Lung (tissue), 11 donors: ENCODE measurements at regions not wholly inside any gene's neighbourhood (a gene's known extent, or its start where the extent isn't known, plus 50 kb on each side); places are given as distances from the start of the nearest gene placed in this dataset.
A peak's percentile ranks its signal among the peaks of the same experiment; 100 is the strongest.

Experiments
- ATAC-seq: fragments of 200-7000 bp; cut with Tn5 transposase; one replicate; pipeline ENCODE4 v1.9.1; 2020; ENCODE audit warnings: moderate number of reproducible peaks; ENCODE audit not compliant: insufficient read depth, low FRiP score
- DNase-seq, 3 donors: peaks; one replicate each; pipeline ENCODE4 v3.0.0-alpha.2; 2013 to 2017
- H3K27ac ChIP-seq, 2 donors: one replicate each; pipeline ENCODE4 v1.5.1; 2013; ENCODE audit warnings: mild to moderate bottlenecking in 2 of 2, moderate library complexity in 2 of 2, control low read depth in 1 of 2, inconsistent platforms in 1 of 2, low read depth in 1 of 2, low read length in 1 of 2
- H3K27me3 ChIP-seq, 3 donors: one replicate each; pipeline ENCODE4 v1.5.1; 2013; ENCODE audit warnings: low read length in 2 of 3; ENCODE audit not compliant: control insufficient read depth in 3 of 3, insufficient read depth in 3 of 3
- H3K36me3 ChIP-seq, 4 donors: one replicate each; pipeline ENCODE4 v1.5.1; 2013; ENCODE audit warnings: low read length in 4 of 4, mild to moderate bottlenecking in 1 of 4, moderate library complexity in 1 of 4; ENCODE audit not compliant: control insufficient read depth in 4 of 4, insufficient read depth in 4 of 4
- H3K4me1 ChIP-seq, 5 donors: one replicate each; pipeline ENCODE4 v1.5.1; 2013; ENCODE audit warnings: low read length in 5 of 5, mild to moderate bottlenecking in 2 of 5, moderate library complexity in 1 of 5; ENCODE audit not compliant: control insufficient read depth in 5 of 5, insufficient read depth in 5 of 5
- H3K4me3 ChIP-seq: one replicate; pipeline ENCODE4 v1.5.1; 2013; ENCODE audit warnings: mild to moderate bottlenecking, control low read depth, moderate library complexity
- H3K9ac ChIP-seq, 2 donors: one replicate each; pipeline ENCODE4 v1.5.1; 2013; ENCODE audit warnings: low read length in 2 of 2, control low read depth in 1 of 2; ENCODE audit not compliant: insufficient read depth in 1 of 2
- H3K9me3 ChIP-seq, 4 donors: one replicate each; pipeline ENCODE4 v1.5.1; 2013; ENCODE audit warnings: low read length in 3 of 4, mild to moderate bottlenecking in 1 of 4, moderate library complexity in 1 of 4; ENCODE audit not compliant: control insufficient read depth in 4 of 4, insufficient read depth in 3 of 4
- WGBS, 2 donors: extraction: QIAGEN DNeasy Blood & Tissue Kit; methylation state at CpG; one replicate each; pipeline ENCODE4 v1.1.7; 2013; 5-methylcytosine and 5-hydroxymethylcytosine counted together
- TF ChIP-seq, protein P1 (sequence below): IDR thresholded peaks from 2 replicates; pipeline ENCODE4 v1.5.1; 2012; ENCODE audit warnings: mild to moderate bottlenecking; ENCODE audit errors: control extremely low read depth, extremely low read depth
- donor health status: control.
- donor health status: control.
- donor health status: Bipolar disorder and iron deficiency.
- donor health status: healthy.
- donor health status: DM: yes; HTN: yes; CAD: no.

- Histone ChIP-seq H3K27me3 (no peaks in the 10 kb centered on the region), H3K36me3 (no peaks in the 10 kb centered on the region), H3K9ac (no peak overlapping the region), H3K9me3 (no peaks in the 10 kb centered on the region), H3K4me3 (no peak overlapping the region), H3K4me1 (peaks cover 0 to 1% (median 0%) of the 10 kb centered on the region in 5 donors), H3K27ac (no peak overlapping the region)
- TF ChIP-seq, protein P1, sequence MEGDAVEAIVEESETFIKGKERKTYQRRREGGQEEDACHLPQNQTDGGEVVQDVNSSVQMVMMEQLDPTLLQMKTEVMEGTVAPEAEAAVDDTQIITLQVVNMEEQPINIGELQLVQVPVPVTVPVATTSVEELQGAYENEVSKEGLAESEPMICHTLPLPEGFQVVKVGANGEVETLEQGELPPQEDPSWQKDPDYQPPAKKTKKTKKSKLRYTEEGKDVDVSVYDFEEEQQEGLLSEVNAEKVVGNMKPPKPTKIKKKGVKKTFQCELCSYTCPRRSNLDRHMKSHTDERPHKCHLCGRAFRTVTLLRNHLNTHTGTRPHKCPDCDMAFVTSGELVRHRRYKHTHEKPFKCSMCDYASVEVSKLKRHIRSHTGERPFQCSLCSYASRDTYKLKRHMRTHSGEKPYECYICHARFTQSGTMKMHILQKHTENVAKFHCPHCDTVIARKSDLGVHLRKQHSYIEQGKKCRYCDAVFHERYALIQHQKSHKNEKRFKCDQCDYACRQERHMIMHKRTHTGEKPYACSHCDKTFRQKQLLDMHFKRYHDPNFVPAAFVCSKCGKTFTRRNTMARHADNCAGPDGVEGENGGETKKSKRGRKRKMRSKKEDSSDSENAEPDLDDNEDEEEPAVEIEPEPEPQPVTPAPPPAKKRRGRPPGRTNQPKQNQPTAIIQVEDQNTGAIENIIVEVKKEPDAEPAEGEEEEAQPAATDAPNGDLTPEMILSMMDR: no peak
- DNase-seq: no peak
- 60 to 70% methylated on average over 2 of the region's 2 CpGs for WGBS, 2 donors
- ATAC-seq: no peak
Measured at GRCh38 chr6:121956782-121957181, 442.7 kb upstream of the HSF2 start.

DNA sequence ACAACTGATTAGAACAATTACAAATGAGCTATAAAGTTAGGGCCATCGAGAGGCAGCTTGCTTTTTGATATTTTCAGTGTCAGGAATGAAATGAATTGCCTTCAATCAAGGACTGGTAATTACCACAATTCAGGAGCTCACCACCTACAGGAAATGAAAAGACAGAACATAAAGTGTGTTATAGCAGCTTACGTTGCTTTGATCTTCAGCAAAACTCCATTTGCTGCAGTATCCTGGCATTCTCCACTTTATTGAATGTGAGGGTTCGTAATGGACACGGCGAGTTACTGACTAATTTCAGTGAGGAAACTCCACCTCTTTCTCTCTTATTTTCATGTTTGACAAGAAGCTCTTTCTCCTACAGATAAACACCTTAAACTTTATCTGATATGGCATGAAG lies 440.0 kb upstream of the HSF2 start:
- Histone ChIP-seq H3K9ac (no peak overlapping the region), H3K4me1 (no peaks in the 10 kb centered on the region), H3K36me3 (no peaks in the 10 kb centered on the region), H3K9me3 (no peaks in the 10 kb centered on the region), H3K4me3 (no peak overlapping the region), H3K27ac (no peak overlapping the region), H3K27me3 (no peaks in the 10 kb centered on the region)
- DNase-seq (no peak), ATAC-seq (no peak)
- TF ChIP-seq, protein P1: no peak
- 48% methylated on average over 5 of the region's 5 CpGs for WGBS, 2 donors

DNA sequence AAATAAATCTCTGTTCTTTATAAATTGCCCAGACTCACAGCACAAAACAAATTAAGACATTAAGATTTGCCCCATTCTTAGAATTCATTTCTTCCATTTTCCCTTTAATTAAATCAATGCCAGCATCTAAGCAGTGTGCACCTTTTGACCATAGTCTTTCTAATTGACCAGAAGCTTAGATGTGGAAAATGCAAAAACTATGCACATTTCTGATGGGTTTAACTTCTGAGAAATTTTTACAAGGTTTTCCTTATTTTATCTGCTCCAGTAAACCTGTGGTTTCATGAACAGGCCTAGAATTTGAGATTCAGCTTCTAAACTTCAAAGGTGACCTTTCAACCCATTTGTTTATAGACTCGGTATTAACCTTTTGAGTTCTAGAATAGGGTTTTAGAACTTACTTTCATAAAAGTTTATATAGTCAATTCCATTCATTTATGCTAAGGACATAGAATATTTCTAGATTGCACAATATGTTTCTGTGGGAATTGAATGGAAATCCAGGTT lies 437.8 kb upstream of the HSF2 start:
- ATAC-seq: no peak
- Histone ChIP-seq H3K36me3 (no peaks in the 10 kb centered on the region), H3K27ac (no peak overlapping the region), H3K9me3 (no peaks in the 10 kb centered on the region), H3K4me1 (no peaks in the 10 kb centered on the region), H3K27me3 (no peaks in the 10 kb centered on the region), H3K4me3 (no peak overlapping the region), H3K9ac (no peak overlapping the region)
- DNase-seq: no peak
- WGBS, 2 donors: 80 to 89% methylated on average over 1 of the region's 1 CpG
- TF ChIP-seq, protein P1: no peak

DNA sequence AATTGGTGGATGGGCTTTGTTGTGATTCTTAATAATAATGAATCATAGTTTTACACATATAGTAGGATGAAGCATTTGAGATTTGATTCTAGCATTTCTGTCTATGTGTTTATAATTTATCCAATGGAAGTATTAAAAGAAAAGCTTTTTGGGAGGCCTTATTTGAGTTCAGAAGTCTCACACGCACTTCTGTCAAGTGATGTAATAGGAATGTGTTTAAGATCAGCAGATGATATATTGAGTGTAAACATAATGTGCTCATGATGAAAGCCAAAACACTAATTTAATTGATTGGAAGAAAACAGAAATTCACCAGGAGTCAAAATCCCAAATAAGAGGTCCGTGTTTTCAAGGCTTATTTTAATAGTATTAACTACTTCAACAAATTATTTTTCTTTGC lies 435.6 kb upstream of the HSF2 start:
- Histone ChIP-seq H3K9me3 (no peaks in the 10 kb centered on the region), H3K36me3 (no peaks in the 10 kb centered on the region), H3K27ac (no peak overlapping the region), H3K4me1 (peaks cover 0 to 7% (median 0%) of the 10 kb centered on the region in 5 donors), H3K27me3 (no peaks in the 10 kb centered on the region), H3K4me3 (no peak overlapping the region), H3K9ac (no peak overlapping the region)
- ATAC-seq: no peak
- peak in 2 of 3 donors; percentile 40 to 43 for DNase-seq
- 64 to 84% methylated on average over 2 of the region's 2 CpGs for WGBS, 2 donors
- TF ChIP-seq, protein P1: no peak
